ENCODE measurements at regions not wholly inside any gene's neighbourhood (a gene's known extent, or its start where the extent isn't known, plus 50 kb on each side); places are given as distances from the start of the nearest gene placed in this dataset.

DNA sequence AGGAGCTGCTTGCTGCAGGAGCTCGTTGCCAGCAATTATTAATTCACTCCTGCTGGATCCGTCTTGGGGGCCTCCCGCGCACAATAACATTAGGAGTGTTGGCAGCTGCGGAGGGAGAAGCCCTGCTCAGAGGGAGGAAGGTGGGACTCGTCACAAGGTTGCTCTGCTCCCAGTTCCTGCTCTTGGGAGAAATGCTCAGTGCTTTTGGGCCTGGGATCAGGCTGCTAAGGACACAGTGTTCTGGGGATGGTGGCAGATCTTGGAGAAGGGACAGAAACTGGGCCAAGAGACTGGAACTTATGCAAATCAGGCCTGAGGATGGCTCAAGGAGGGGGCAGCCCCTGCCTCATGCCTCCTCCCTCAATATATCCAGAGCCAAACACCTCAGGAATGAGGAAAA, 78.9 kb upstream of the OLFM4 start:
- H3K27me3 ChIP-seq (ENCODE audit: insufficient read depth in 3 of 3, low read length in 2 of 3) = peaks cover 0 to 4% (median 0%) of the 10 kb centered on the region in 3 donors
- DNase-seq (peak in 1 of 2 donors; percentile 52), ATAC-seq (peak in 2 of 4 donors; percentile 39 to 52)
- no peaks in the 10 kb centered on the region for H3K9me3 ChIP-seq
- TF ChIP-seq CTCF (IDR thresholded peaks at IDR 0.05) = no peak
- H3K27ac ChIP-seq = no peak overlapping the region
- 21 to 36% (median 25%) methylated on average over 6 of the region's 6 CpGs for WGBS, 3 donors
- H3K4me3 ChIP-seq = no peak overlapping the region
- no peaks in the 10 kb centered on the region for H3K4me1 ChIP-seq
- intact Hi-C loops (cut with DNase I) = no loop called here
- no peaks in the 10 kb centered on the region for H3K36me3 ChIP-seq (ENCODE audit: insufficient read depth in 1 of 2, low read depth in 1 of 2)

GRCh38 chr13:52949044-52949443, 79.6 kb upstream of the OLFM4 start:
- no peaks in the 10 kb centered on the region for H3K9me3 ChIP-seq
- H3K4me3 ChIP-seq = no peak overlapping the region
- no peak for TF ChIP-seq CTCF (IDR thresholded peaks at IDR 0.05)
- WGBS, 3 donors = 83 to 88% (median 83%) methylated on average over 1 of the region's 1 CpG
- H3K27me3 ChIP-seq (ENCODE audit: insufficient read depth in 3 of 3, low read length in 2 of 3) = peaks cover 0 to 4% (median 0%) of the 10 kb centered on the region in 3 donors
- ATAC-seq (no peak), DNase-seq (no peak)
- intact Hi-C loops (cut with DNase I) = no loop called here
- no peaks in the 10 kb centered on the region for H3K36me3 ChIP-seq (ENCODE audit: insufficient read depth in 1 of 2, low read depth in 1 of 2)
- no peaks in the 10 kb centered on the region for H3K4me1 ChIP-seq
- H3K27ac ChIP-seq = no peak overlapping the region

DNA sequence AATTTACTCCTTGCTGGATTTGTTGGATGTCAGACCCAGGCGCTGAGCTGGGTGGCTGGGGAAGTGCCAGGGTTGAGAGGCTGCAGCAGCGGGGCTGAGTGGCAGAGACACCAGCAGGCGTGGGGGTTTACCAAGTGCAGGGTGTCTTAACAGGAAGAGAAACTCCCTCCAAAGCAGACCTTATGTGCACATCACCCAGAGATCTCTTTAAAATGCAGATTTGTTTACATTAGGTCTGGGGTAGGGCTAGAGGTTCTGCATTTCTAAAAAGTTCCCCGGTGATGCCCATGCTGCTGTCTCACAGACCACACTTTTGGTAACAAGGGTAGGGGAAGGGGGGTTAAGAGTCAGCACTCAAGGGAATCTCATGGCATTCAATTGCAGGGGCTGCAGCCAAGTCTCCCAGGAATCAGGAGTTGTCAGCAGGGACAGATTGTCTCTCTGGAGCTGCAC, 80.7 kb upstream of the OLFM4 start:
- intact Hi-C loops (cut with DNase I) = no loop called here
- 21 to 43% (median 23%) methylated on average over 4 of the region's 4 CpGs for WGBS, 3 donors
- no peak overlapping the region for H3K27ac ChIP-seq
- no peaks in the 10 kb centered on the region for H3K36me3 ChIP-seq (ENCODE audit: insufficient read depth in 1 of 2, low read depth in 1 of 2)
- H3K9me3 ChIP-seq = no peaks in the 10 kb centered on the region
- H3K4me3 ChIP-seq = no peak overlapping the region
- H3K4me1 ChIP-seq = no peaks in the 10 kb centered on the region
- TF ChIP-seq CTCF (IDR thresholded peaks at IDR 0.05) = no peak
- DNase-seq = no peak
- H3K27me3 ChIP-seq (ENCODE audit: insufficient read depth in 3 of 3, low read length in 2 of 3) = peaks cover 0 to 4% (median 0%) of the 10 kb centered on the region in 3 donors
- ATAC-seq = no peak

- no peak for TF ChIP-seq CTCF (IDR thresholded peaks at IDR 0.05)
- intact Hi-C loops (cut with DNase I) = no loop called here
- peaks cover 0 to 4% (median 0%) of the 10 kb centered on the region in 3 donors for H3K27me3 ChIP-seq (ENCODE audit: insufficient read depth in 3 of 3, low read length in 2 of 3)
- ATAC-seq (no peak), DNase-seq (no peak)
- H3K27ac ChIP-seq = no peak overlapping the region
- H3K4me3 ChIP-seq = no peak overlapping the region
- no peaks in the 10 kb centered on the region for H3K4me1 ChIP-seq
- H3K9me3 ChIP-seq = no peaks in the 10 kb centered on the region
- WGBS, 3 donors = 59 to 98% (median 87%) methylated on average over 3 of the region's 3 CpGs
- no peaks in the 10 kb centered on the region for H3K36me3 ChIP-seq (ENCODE audit: insufficient read depth in 1 of 2, low read depth in 1 of 2)
Observed at GRCh38 chr13:52945348-52945747, 83.3 kb upstream of the OLFM4 start.

GRCh38 chr13:52944697-52945096, 83.9 kb upstream of the OLFM4 start:
- DNase-seq (no peak), ATAC-seq (no peak)
- intact Hi-C loops (cut with DNase I) = no loop called here
- no peak overlapping the region for H3K4me3 ChIP-seq
- peaks cover 0 to 4% (median 0%) of the 10 kb centered on the region in 3 donors for H3K27me3 ChIP-seq (ENCODE audit: insufficient read depth in 3 of 3, low read length in 2 of 3)
- H3K9me3 ChIP-seq = no peaks in the 10 kb centered on the region
- no peak for TF ChIP-seq CTCF (IDR thresholded peaks at IDR 0.05)
- no peak overlapping the region for H3K27ac ChIP-seq
- no peaks in the 10 kb centered on the region for H3K36me3 ChIP-seq (ENCODE audit: insufficient read depth in 1 of 2, low read depth in 1 of 2)
- H3K4me1 ChIP-seq = no peaks in the 10 kb centered on the region
